Small intestine (tissue), 7 donors: ENCODE measurements at regions not wholly inside any gene's neighbourhood (a gene's known extent, or its start where the extent isn't known, plus 50 kb on each side); places are given as distances from the start of the nearest gene placed in this dataset.

Source experiments
- DNase-seq, 2 donors: peaks; one replicate each; pipeline versions ENCODE4 v3.0.0 to v3.0.0-alpha.2; 2013
- FAIRE-seq: peaks from 2 replicates; lab custom pipeline; 2012; peaks lifted over from hg19 to GRCh38; lab: Jason Lieb, UNC
- H3K27ac ChIP-seq, 3 donors: one replicate each; pipeline ENCODE4 v1.5.1; 2013; ENCODE audit warnings: low read length in 2 of 3, mild to moderate bottlenecking in 2 of 3, control low read depth in 1 of 3, inconsistent platforms in 1 of 3, low read depth in 1 of 3, moderate library complexity in 1 of 3
- H3K27me3 ChIP-seq, 3 donors: one replicate each; pipeline ENCODE4 v1.6.1; 2013; ENCODE audit warnings: low read length in 3 of 3, inconsistent platforms in 1 of 3; ENCODE audit not compliant: control insufficient read depth in 3 of 3, insufficient read depth in 3 of 3
- H3K36me3 ChIP-seq, 3 donors: one replicate each; pipeline ENCODE4 v1.6.1; 2013; ENCODE audit warnings: low read length in 3 of 3, inconsistent platforms in 1 of 3, low read depth in 1 of 3, mild to moderate bottlenecking in 1 of 3, moderate library complexity in 1 of 3; ENCODE audit not compliant: control insufficient read depth in 3 of 3, insufficient read depth in 2 of 3
- H3K4me1 ChIP-seq, 3 donors: one replicate each; pipeline ENCODE4 v1.6.1; 2013; ENCODE audit warnings: low read length in 2 of 3, inconsistent platforms in 1 of 3, low read depth in 1 of 3, mild to moderate bottlenecking in 1 of 3, moderate library complexity in 1 of 3; ENCODE audit not compliant: control insufficient read depth in 3 of 3, insufficient read depth in 2 of 3
- H3K4me3 ChIP-seq, 3 donors: one replicate each; pipeline ENCODE4 v1.5.1; 2013; ENCODE audit warnings: low read length in 3 of 3, control low read depth in 1 of 3, inconsistent platforms in 1 of 3, low read depth in 1 of 3, mild to moderate bottlenecking in 1 of 3, moderate library complexity in 1 of 3
- H3K9me3 ChIP-seq, 2 donors: one replicate each; pipeline ENCODE4 v1.6.1; 2013; ENCODE audit warnings: low read depth in 1 of 2, low read length in 1 of 2; ENCODE audit not compliant: control insufficient read depth in 2 of 2, insufficient read depth in 1 of 2
- WGBS, 3 donors: extraction: QIAGEN DNeasy Blood & Tissue Kit; methylation state at CpG; one replicate each; pipeline ENCODE4 v1.1.7; 2013; 5-methylcytosine and 5-hydroxymethylcytosine counted together
- donor health status: healthy with polysubstance abuse.
- donor health status: control.
- donor health status: control.
- donor health status: Bipolar disorder and iron deficiency.
- donor health status: healthy.

DNA sequence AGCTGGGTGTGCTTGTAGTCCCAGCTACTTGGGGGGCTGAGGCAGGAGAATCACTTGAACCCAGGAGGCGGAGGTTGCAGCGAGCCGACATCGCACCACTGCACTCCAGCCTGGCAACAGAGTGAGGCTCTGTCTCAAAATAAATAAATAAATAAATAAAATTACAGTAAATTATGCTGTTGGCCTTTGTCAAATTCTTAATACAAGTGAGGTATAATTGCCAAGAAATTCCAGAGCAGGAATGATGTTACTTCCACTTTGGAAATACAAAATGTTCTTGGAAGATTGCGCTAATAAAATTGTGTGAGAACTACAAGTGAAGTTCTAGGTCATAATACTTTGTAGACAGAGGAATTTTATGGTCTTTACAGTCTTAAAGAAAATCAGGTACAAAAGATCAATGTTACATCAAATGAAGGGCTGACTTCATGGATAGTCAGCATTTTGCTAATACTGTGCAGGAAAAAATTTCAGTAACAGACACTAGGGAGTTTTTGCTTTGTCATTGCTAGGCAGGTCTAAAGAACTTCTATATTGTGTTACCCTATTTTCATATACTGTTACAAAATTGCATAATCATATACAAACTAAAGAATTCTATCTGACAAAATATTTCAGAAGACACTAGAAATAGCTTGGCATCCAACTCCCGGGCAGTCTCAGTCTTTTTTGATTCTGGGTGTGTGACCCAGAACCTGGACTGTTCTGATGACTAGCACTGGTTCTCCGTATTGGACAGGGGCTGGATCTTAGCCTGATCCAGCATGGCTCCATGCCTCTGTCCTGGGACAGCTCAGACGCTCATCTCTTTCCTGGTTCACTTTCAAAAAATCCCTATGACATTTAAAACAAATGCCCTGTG is 76.0 kb upstream of the STK17B start:
- H3K27ac ChIP-seq, result no peak overlapping the region
- 89 to 97% (median 96%) methylated on average over 8 of the region's 8 CpGs for WGBS, 3 donors
- H3K9me3 ChIP-seq, result no peaks in the 10 kb centered on the region
- DNase-seq (peak in 1 of 2 donors; percentile 46), FAIRE-seq (no peak)
- no peaks in the 10 kb centered on the region for H3K27me3 ChIP-seq
- no peaks in the 10 kb centered on the region for H3K36me3 ChIP-seq
- no peak overlapping the region for H3K4me3 ChIP-seq
- H3K4me1 ChIP-seq, result peaks cover 0 to 8% (median 0%) of the 10 kb centered on the region in 3 donors

DNA sequence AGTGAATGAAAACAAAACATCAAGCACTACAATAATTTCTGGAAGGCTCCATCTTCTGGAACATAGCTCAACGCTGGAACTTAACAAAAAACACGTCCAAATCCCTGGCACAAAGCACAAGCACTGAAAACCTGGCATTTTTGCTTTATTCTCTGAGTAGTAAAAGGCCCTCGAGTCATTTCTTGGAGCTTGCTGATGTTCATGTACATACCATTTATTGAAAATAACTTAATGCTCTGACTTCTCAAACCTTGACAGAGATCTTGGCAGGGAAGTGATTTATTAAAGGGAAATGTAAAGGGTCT is 76.5 kb upstream of the STK17B start:
- WGBS, 3 donors, result 76 to 93% (median 86%) methylated on average over 3 of the region's 3 CpGs

DNA sequence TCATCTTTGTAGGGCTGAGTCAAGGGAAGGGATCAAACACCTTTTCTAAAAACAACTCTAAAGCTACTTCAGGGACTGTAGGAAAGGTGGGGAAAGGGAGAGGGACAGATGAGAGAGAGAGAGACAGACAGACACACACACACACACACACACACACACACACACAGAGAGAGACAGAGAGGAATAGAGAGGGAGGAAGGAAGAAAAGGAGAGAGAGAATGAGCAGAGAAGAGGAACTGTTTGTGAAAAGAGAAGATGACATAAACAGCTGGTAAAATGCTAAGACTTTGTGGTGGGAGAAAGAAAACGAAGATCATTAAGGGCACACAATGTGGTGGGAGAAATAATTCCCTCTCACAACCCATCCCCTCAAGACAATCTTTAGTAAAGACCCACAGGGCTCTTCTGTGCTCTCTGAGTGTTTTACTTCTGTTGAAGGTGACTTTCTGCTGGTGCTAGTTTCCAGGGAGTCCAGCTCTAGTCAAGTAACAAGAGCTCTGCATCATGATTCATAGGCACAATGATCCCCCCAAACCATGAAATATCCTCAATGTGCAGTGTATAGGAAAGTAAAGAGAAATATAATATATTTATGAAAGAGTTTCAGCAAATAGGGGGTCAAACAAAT is 77.2 kb upstream of the STK17B start:
- 41 to 79% (median 67%) methylated on average over 1 of the region's 1 CpG for WGBS, 3 donors
- FAIRE-seq (no peak), DNase-seq (no peak)
- no peaks in the 10 kb centered on the region for H3K36me3 ChIP-seq
- peaks cover 0 to 8% (median 0%) of the 10 kb centered on the region in 3 donors for H3K4me1 ChIP-seq
- no peak overlapping the region for H3K27ac ChIP-seq
- no peaks in the 10 kb centered on the region for H3K27me3 ChIP-seq
- no peak overlapping the region for H3K4me3 ChIP-seq
- H3K9me3 ChIP-seq, result no peaks in the 10 kb centered on the region

More for the DNA sequence above, 76.5 kb upstream of the STK17B start:
- Histone ChIP-seq H3K36me3 (no peaks in the 10 kb centered on the region), H3K9me3 (no peaks in the 10 kb centered on the region), H3K27ac (no peak overlapping the region), H3K27me3 (no peaks in the 10 kb centered on the region), H3K4me3 (no peak overlapping the region), H3K4me1 (peaks cover 0 to 8% (median 0%) of the 10 kb centered on the region in 3 donors)
- FAIRE-seq (no peak), DNase-seq (no peak)

DNA sequence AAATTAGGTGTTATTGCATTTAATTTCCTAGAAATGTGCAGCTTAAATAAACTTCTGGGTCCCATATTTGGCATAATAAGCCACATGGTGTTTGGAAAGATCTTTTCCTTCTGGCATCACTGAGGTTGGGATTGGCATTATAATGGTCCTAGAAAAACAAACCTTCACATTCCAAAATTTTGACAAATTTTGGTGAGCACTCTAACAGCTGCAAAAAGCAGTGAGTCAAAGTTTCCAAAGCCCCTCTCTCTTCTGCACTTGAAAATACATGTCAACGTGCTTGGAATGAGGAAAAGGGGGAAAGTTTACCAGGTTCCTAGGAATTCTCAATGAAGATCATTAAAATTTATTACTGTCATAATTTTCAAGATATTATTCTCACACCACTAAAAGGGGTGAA is 77.8 kb upstream of the STK17B start:
- DNase-seq (no peak), FAIRE-seq (no peak)
- H3K9me3 ChIP-seq, result no peaks in the 10 kb centered on the region
- H3K27ac ChIP-seq, result no peak overlapping the region
- 38 to 40% (median 38%) methylated on average over 1 of the region's 1 CpG for whole genome bisulfite sequencing, 3 donors
- H3K4me3 ChIP-seq, result no peak overlapping the region
- no peaks in the 10 kb centered on the region for H3K36me3 ChIP-seq
- peaks cover 0 to 8% (median 0%) of the 10 kb centered on the region in 3 donors for H3K4me1 ChIP-seq
- no peaks in the 10 kb centered on the region for H3K27me3 ChIP-seq

DNA sequence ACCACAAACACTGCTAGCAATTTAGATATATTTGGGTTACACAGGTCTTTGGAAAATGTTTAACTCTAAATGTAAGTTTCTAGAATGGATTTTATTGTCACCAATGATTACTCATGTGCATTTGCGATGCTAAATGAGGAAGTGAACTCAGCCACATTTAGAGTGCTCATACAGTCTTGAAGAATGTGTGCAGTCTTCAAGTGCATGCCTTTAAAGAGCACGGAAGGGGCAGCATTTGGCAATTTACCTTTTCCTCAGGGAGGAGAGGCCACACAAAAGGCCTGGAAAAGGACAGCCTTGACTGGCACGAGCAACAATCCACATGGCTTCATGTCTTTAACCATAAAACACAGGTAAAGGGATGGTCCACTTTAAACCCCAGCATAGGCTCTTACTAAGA is 78.5 kb upstream of the STK17B start:
- Histone ChIP-seq H3K36me3 (no peaks in the 10 kb centered on the region), H3K4me3 (no peak overlapping the region), H3K9me3 (no peaks in the 10 kb centered on the region), H3K4me1 (peaks cover 0 to 8% (median 0%) of the 10 kb centered on the region in 3 donors), H3K27me3 (no peaks in the 10 kb centered on the region), H3K27ac (no peak overlapping the region)
- WGBS, 3 donors, result 24 to 39% (median 31%) methylated on average over 3 of the region's 3 CpGs
- no peak for FAIRE-seq
- peak; percentile 35 to 43 for DNase-seq

DNA sequence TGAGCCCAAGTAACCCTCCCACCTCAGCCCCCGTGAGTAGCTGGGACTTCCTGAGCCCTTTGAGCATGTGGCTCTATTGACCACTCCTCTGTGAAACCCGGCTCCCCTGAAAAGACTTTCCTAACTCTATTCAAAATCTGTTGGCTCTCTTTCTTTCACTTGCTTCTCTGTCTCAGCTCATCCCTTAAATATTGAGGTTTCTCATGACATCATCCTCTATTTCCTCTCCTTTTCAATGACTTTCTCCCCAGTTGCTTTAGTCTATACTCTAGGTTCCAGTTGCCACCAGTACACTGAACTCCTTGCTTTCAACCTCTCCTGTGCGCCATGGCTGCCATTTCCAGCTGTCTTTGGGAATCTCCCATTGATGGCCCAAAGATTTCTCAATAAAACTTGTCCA is 79.8 kb upstream of the STK17B start:
- Histone ChIP-seq H3K9me3 (no peaks in the 10 kb centered on the region), H3K27ac (no peak overlapping the region), H3K36me3 (no peaks in the 10 kb centered on the region), H3K27me3 (no peaks in the 10 kb centered on the region), H3K4me1 (peaks cover 0 to 3% (median 0%) of the 10 kb centered on the region in 3 donors), H3K4me3 (no peak overlapping the region)
- no peak for DNase-seq
- 91 to 97% (median 91%) methylated on average over 3 of the region's 3 CpGs for WGBS, 3 donors
- FAIRE-seq, result no peak

DNA sequence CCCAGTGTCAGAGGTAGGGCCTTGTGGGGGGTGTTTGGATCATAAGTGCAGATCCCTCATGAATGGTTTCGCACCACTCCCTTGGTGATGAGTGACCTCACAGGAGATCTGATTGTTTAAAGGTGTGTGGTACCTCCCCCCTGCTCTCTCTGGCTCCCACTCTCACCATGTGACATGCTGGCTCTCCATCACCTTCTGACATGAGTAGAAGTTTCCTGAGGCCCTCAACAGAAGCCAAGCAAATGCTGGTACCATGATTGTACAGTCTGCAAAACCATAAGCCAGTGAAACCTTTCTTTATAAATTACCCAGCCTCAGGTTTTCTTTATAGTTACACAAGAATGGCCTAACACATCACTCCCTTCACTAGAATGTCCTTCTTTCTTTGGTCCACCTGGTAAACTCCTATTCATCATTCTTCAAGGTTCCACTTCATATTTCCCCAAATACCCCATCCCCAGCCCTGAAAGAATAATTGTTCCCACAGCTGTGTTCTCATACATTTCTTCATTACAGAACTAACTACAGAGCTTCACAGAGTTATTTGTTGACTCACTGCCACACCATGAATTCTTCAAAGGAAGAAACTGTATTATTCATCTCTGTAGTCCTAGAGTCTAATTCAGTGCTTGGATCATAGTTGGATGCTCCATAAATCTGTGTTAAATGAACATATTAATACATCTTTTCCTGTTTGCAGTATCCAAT is 81.2 kb upstream of the STK17B start:
- H3K4me1 ChIP-seq, result peaks cover 0 to 3% (median 0%) of the 10 kb centered on the region in 3 donors
- no peaks in the 10 kb centered on the region for H3K36me3 ChIP-seq
- H3K4me3 ChIP-seq, result no peak overlapping the region
- DNase-seq, result no peak
- FAIRE-seq, result no peak
- no peaks in the 10 kb centered on the region for H3K27me3 ChIP-seq
- WGBS, 3 donors, result 95 to 100% (median 97%) methylated on average over 1 of the region's 1 CpG
- no peaks in the 10 kb centered on the region for H3K9me3 ChIP-seq
- no peak overlapping the region for H3K27ac ChIP-seq

DNA sequence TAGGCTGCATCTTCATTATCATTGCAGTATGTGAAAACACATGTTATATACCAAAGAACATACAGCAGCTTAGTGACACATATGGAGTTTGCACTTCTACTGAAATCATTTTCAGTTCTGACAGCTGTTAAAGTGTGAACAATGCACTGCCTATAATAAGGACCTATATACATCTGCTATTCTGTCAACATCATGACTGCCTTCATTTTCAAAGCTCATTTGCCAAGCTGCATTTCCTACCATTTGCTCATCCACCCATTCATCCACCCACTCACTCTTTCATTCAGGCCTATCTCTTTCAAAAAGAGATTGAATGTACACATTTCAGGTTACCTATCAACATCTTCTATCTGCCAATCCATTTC is 81.7 kb upstream of the STK17B start:
- no peaks in the 10 kb centered on the region for H3K36me3 ChIP-seq
- H3K27me3 ChIP-seq, result no peaks in the 10 kb centered on the region
- FAIRE-seq (no peak), DNase-seq (no peak)
- no peaks in the 10 kb centered on the region for H3K9me3 ChIP-seq
- no peak overlapping the region for H3K27ac ChIP-seq
- H3K4me1 ChIP-seq, result peaks cover 0 to 3% (median 0%) of the 10 kb centered on the region in 3 donors
- no peak overlapping the region for H3K4me3 ChIP-seq
